Superior temporal gyrus (tissue), 1 donor: ENCODE measurements at regions not wholly inside any gene's neighbourhood (a gene's known extent, or its start where the extent isn't known, plus 50 kb on each side); places are given as distances from the start of the nearest gene placed in this dataset.

Experiments used
- DNase-seq: peaks from one replicate; pipeline ENCODE4 v3.0.0-alpha.2; 2016; ENCODE audit errors: extremely low spot score

- no peak for DNase-seq
Observed at GRCh38 chr2:16565481-16565880, 100.2 kb downstream of the CYRIA start.

DNA sequence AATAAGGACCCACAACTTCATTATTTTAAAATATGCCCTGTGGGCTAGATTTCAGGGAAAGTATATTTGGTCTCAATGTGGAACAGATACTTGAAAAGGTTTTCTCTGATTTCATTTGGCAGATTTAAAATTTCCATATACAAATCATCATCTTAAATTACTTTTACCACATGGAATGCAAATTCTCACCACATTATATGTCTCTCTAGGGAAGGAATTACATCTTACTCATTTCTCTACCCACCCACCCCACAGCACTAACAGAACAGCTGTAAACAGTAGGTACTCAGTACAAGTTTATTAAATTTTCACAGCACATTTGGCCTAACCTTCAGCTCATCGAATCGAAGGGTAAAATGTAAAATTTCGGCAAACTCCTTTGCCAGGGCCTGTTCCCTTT is 104.0 kb downstream of the CYRIA start:
- DNase-seq, result no peak

- DNase-seq, result no peak
Observed at GRCh38 chr2:16561251-16561650, 104.4 kb downstream of the CYRIA start.

GRCh38 chr2:16559278-16560067 is 106.2 kb downstream of the CYRIA start:
- DNase-seq, result no peak

DNA sequence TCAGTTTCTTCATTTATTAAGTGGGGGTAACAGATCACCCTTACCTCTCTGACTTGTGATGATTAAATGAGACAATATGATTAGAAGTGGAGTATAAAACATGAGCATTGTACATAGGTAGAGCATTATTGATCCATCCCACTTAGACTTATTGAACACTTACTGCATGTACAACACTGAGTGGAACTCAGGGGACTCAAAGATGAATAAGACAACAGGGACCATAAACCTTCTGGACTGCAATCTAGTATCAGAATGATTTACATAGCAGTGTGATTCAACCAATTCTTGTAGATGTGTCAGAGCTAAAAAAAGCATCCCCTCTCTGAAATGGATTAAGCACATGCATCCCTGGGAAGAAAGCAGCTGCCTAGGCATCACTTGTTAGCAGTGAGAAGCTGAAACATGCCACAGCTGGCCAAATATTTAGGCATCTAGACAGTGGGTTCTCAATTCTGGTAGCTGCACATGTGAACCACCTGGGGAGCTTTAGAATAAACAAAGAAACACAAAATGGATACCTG is 111.5 kb downstream of the CYRIA start:
- DNase-seq, result no peak

DNA sequence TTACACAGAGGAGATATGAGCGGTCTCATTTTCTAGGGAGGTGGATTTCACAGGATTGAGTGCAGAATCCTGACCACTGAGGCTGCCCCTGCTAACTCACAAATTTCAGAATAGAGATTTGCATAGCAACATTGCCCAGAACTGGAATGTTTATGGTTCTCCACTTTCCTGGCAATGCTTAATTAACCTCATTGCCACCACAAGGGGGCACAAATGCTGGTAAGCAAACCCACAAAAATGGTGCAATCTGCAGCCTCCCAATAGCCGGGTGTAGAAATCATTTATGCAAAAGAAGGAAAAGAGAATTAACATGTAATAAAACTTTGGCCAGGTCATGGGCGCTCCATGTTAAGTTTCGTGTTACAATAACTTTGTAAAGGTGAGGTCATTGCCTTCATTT is 112.4 kb downstream of the CYRIA start:
- DNase-seq, result peak; percentile 81

DNA sequence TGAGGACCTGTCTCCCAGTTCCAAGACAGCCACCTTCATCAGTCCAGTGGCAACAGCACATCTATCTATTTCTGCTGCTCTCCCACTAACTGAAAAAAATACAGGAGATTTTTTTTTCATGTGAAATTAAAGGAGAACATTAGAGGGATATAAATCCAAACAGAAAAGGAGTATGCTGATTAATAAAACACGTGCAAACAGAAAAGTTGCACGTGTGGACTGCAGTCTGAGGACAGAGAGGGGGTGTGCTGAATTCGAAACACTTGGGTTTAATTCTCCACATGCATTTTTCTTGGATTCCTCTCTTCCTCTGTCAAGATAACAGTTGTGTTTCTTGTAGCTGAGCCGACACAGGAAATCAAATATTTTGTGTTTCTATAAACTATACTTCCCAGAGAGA is 113.4 kb downstream of the CYRIA start:
- no peak for DNase-seq

DNA sequence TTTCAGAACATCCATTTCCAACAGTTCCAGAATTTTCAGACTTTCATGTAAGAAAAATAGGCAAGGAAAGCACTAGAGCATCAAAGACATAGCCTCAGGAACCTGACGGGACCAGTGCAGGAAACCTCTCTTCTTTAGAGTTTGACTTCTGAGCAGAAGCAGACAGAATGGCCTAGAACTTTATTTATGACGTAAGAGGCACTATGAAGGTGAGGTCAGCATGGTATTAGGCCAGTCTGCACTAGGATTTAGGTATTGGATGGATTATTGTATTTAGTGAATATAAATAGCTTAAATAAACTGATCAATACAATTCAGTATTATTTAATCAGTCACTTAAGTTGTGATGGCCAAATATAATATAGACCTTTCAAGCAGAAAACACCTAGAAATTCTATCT is 117.6 kb downstream of the CYRIA start:
- DNase-seq, result no peak

DNA sequence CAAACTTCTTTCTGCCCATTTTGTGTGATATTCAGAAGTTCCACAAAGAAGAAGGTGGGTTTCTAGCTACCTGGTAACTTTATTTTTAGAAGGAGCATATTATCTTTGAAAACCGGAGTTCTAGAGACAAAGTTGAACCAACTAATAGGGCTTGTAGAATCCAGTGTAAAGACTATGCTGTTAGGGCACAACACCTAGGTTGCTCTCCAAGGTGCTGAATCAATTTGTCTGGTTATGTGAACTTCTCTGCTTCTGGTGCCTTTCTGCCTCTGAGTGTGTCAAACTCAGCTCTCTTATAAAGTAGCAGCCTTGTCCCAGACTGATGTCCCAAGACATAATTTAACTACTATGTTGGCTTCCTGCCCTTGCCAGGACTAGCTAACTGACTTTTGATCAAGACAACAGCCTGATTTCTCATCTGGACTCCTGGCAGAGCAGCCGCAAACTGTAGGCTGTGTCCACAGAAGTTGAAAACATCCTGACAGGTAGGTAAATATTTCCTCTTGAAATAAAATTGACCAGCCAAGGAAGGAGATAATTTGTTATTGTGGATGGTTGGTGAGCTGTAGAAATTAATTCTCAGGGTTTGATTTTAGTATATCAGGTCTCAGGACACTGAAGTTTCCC is 119.4 kb downstream of the CYRIA start:
- no peak for DNase-seq

GRCh38 chr2:16538707-16539106 is 126.9 kb downstream of the CYRIA start:
- no peak for DNase-seq

- DNase-seq, result no peak
Observed at GRCh38 chr2:16537347-16537746, 128.3 kb downstream of the CYRIA start.

DNA sequence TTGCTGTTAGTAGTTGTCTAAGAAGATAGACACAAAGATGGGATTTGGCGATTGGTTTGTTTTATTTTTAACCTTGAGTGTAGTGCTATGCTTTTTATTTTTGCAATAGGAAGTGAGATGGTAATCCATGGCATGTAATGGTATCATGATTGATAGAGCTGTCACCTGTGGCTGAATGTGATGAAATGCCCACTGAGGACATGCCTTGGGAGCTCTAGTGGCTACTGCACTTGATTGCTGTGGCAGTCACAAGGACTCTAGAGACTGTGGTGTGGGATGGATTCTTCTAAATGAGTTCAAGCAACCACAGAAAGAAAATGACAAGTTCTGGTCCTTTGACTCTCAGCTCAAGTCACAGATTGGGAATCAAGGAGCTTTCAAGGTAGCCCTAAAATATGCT is 139.4 kb downstream of the CYRIA start:
- DNase-seq, result no peak

DNA sequence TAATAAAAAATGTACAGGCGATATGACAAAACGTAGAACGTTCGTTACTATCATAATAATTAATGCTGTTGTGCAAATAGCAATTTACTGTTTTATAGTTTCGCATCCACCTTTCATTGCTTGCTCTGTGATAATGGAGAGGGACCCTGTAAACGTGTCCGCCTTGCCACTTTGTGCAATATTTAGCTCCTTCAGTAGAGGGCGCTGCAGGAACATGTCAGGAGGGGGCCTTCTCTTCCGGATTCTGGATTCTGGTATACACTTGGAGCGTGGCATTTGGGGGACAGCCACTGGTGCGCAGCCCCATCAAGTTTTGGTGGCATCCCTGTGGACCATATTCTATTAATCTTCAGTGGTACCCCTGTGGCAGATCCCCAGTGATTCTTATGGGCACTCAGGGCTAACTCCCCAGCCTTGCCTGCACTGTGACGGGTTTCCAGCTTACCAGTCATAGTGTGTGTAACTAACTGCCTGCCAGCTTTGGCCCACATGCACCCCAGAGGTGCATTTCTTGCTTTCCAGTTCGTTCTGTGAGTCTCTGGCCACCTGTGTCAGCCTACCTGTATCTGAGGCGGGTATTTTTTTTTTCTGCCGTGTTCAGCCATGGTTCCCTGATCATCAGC is 140.3 kb downstream of the CYRIA start:
- DNase-seq, result no peak

DNA sequence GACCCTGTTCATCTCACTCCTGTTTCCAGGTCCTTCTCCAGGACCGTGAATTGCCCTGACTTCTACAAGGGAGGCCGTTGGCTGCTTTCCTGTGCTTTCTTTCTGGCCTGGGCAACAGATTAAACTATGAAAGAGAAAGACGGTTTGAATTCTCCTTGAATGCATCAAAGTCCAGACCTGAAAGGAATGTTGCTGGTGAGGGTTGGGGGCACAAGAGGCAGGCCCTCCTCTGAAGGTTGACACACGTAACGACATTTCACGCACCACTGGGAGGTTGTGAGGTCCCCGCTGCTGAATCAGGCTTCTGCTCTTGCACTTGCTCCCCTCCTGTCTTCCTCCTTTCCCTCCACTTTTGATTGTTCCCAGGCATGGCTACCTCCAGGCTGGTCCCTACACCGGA is 141.9 kb downstream of the CYRIA start:
- no peak for DNase-seq

GRCh38 chr2:16522031-16522831 is 143.4 kb downstream of the CYRIA start:
- no peak for DNase-seq

DNA sequence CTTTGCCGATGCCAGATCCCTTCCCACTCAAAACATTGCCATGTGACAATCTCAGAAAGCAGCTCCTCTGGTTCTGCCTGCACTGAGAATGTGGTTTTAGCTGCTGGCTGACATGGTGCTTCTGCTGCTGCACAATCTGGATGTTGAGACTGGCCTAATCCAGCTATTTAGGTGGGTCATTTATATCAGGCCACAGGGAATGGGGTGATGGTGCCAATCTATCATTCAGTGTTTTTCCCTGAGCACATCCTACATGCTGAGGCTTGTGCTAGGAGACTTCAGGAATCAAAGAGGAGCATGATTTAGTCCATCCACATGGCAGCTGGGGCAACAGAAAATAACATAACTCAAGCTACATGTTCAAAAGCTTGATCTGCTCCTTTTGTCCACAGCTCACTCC is 144.7 kb downstream of the CYRIA start:
- DNase-seq, result no peak

- DNase-seq, result no peak
Observed at GRCh38 chr2:16515696-16516095, 149.9 kb downstream of the CYRIA start.

DNA sequence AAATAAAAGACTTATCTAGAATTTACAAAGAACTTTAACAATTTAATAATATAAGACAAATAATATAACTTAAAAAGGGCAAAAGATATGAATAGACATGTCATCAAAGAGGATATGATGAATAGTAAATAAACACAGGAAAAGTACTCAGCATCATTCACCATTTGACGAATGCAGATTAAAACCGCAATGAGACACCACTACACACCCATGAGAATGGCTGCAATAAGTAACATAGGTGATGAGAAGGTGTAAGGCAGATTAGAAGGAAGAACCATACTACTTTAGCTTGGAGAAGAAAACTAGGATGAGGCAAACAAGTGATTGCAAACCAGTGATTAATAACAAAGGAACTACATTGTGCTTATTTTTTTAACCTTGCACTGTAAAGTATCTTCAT is 152.0 kb downstream of the CYRIA start:
- DNase-seq, result no peak

DNA sequence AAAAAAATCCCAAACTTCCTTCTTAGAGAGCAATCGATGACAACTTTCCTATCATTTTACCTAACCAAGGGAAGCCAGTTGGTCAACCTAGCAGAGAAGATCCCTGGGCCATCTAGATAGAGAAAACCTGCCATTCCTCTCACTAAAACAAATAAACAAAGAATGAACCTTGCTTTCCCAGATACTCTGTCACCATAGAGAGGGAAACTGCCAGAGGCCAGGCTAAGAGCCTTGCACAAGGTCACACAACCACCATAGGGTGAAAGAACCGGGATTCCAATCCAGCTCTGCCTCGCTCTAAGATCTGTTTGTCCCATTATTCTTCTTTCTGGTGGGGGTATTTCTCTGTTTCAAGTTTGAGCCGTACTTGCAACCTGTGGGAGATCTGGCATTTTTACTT is 154.6 kb downstream of the CYRIA start:
- no peak for DNase-seq

GRCh38 chr2:16509042-16509441 is 156.6 kb downstream of the CYRIA start:
- no peak for DNase-seq

DNA sequence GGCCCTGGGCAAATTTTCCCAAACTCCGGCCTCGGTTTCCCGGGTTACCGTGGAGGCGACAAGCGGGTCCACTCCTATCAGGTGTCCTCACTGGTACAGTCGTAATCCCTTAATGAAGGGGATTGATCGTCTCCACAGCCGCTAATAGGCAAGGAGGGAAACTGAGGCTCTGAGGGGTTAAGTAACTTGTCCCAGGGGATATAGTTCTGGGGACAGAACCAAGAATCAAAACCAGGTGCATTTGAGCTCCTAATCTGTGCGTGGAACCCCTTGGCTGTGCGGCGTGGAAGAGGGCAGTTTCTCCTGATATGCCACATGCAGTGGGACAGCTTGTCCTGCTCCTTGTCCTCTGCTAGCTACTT is 157.2 kb downstream of the CYRIA start:
- no peak for DNase-seq
